GM12892 (cell line): ENCODE measurements at regions not wholly inside any gene's neighbourhood (a gene's known extent, or its start where the extent isn't known, plus 50 kb on each side); places are given as distances from the start of the nearest gene placed in this dataset.

Source experiments
- POLR2A ChIP-seq: IDR thresholded peaks from 2 replicates; pipeline ENCODE4 v1.6.1; 2011; ENCODE audit warnings: low read depth, low read length, control low read depth
- POLR2AphosphoS5 ChIP-seq: IDR thresholded peaks from 2 replicates; pipeline ENCODE4 v1.6.1; 2011; ENCODE audit warnings: low read depth, low read length, control low read depth
- TAF1 ChIP-seq: IDR thresholded peaks from 2 replicates; pipeline ENCODE4 v1.6.1; 2011; ENCODE audit warnings: low read depth, mild to moderate bottlenecking, control low read depth, low read length, borderline replicate concordance

GRCh38 chr4:151882072-151882803 is 121.4 kb upstream of the GATB start:
- TF ChIP-seq TAF1: no peak
- TF ChIP-seq POLR2A: no peak
- no peak for TF ChIP-seq POLR2AphosphoS5
